ENCODE measurements at regions not wholly inside any gene's neighbourhood (a gene's known extent, or its start where the extent isn't known, plus 50 kb on each side); places are given as distances from the start of the nearest gene placed in this dataset.
"Not testable (repeated sequence)": the region's sequence is repeated elsewhere in the genome, so short reads cannot be mapped to it uniquely, and the experiment has no call there.

GRCh38 chr1:229931751-229932150 is 135.3 kb upstream of the GALNT2 start:
- TF ChIP-seq CTCF (conservative IDR thresholded peaks at IDR 0.05); ZFX (IDR thresholded peaks at IDR 0.05): not testable (repeated sequence)
